ENCODE measurements at regions not wholly inside any gene's neighbourhood (a gene's known extent, or its start where the extent isn't known, plus 50 kb on each side); places are given as distances from the start of the nearest gene placed in this dataset.

GRCh38 chr2:4107179-4107578 is 403.8 kb downstream of the DCDC2C start:
- TF ChIP-seq POLR2A (IDR thresholded peaks at IDR 0.05; ENCODE audit: low read length) (no peak), GATA1 (IDR thresholded peaks at IDR 0.05; ENCODE audit: low read depth, low read length) (no peak)
